Amniotic epithelial cell (primary cell): ENCODE measurements at regions not wholly inside any gene's neighbourhood (a gene's known extent, or its start where the extent isn't known, plus 50 kb on each side); places are given as distances from the start of the nearest gene placed in this dataset.
"Not testable (repeated sequence)": the region's sequence is repeated elsewhere in the genome, so short reads cannot be mapped to it uniquely, and the experiment has no call there.

Source experiments
- DNase-seq: peaks from one replicate; pipeline ENCODE4 v3.0.0-alpha.2; 2010; ENCODE audit warnings: low read depth

DNA sequence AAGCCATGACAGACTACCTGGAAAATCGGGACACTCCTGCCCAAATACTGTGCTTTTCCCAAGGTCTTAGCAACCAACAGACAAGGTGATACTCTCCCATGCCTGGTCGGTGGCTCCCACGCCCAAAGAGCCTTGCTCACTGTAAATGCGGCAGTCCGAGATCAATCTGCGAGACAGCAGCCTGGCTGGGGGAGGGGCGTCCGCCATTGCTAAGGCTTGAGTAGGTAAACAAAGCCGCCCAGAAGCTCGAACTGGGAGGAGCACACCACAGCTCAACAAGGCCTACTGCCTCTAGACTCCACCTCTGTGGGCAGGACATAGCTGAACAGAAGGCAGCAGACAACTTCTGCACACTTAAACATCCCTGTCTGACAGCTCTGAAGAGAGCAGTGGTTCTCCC lies 272.1 kb upstream of the CCNG1 start:
- DNase-seq = no peak

DNA sequence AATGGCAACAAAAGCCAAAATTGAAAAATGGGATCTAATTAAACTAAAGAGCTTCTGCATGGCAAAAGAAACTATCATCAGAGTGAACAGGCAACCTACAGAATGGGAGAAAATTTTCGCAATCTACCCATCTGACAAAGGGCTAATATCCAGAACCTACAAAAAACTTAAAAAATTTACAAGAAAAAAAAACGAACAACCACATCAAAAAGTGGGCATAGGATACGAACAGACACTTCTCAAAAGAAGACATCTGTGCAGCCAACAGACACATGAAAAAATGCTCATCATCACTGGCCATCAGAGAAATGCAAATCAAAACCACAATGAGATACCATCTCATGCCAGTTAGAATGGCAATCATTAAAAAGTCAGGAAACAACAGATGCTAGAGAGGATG lies 267.2 kb upstream of the CCNG1 start:
- not testable (repeated sequence) for DNase-seq

DNA sequence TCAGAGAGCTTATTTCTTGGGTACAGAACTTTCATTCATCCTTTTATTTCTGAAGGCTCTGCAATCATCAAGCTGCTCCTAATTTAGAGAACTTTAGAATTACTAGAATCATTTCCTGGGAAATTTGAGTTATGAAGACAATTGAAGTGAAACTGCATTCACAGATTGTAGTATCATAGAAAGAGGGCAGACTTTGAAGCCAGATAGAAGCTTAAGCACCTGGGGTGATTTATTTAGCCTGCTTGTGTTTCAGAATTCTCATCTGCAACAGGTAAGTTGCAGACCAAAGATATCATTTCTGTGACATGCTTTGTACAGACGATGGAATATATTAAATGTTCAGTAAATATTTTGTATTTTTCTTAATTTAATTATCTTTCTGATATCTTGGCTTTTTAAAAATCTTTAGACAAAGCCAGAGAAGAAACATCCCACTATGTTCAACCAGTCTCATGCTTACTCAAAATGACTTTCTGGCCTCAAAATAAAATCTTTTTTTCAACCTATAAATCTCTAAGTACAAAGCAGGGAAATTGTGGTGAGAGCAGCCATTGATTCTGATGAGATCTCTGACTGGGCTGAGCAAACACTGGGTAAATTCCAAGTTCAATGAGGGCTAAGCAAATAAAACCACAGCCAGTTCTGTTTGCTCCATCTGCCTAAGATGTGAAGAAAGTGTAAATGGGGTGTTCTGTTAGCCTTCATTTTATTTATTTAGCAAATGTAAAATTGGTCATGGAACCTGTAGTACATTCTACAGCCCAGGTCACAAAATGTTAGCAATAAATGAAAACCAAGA lies 264.7 kb upstream of the CCNG1 start:
- DNase-seq = no peak

DNA sequence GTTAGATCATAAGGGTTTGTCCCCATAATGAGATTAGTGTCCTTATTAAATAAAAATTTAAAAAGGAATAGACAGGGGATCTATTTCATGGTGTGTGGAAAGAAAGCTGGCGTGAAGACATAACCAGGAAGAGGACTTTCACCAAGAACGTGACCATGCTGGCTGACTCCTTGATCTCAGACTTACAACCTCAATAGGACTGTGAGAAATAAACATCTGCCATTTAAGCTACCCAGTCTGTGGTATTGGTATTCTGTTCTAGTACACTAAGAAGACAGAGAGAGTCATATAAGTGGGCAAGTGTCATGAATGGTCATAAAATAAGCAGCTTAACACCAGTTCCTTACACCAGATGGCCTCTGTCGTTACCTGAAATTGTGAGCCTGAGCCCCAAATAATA lies 259.4 kb upstream of the CCNG1 start:
- DNase-seq = no peak

DNA sequence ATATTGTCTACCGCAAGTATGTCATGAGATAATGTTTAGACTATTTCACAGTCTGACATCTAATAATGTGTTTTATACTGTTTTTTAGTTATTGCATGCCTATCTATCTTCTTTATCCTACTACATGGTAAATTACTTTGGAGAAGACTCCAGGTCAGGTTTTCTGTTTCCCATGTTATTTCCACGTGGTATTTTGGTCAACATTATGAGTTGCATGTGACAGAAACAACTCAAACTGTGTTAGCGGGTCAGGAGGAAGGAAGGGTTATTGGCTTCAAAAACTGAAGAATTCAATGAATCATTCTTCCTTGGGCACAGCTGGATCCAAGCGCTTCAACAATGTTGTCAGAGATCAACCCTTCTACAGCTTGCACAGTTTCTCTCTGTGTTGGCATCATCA lies 252.1 kb upstream of the CCNG1 start:
- DNase-seq = no peak

DNA sequence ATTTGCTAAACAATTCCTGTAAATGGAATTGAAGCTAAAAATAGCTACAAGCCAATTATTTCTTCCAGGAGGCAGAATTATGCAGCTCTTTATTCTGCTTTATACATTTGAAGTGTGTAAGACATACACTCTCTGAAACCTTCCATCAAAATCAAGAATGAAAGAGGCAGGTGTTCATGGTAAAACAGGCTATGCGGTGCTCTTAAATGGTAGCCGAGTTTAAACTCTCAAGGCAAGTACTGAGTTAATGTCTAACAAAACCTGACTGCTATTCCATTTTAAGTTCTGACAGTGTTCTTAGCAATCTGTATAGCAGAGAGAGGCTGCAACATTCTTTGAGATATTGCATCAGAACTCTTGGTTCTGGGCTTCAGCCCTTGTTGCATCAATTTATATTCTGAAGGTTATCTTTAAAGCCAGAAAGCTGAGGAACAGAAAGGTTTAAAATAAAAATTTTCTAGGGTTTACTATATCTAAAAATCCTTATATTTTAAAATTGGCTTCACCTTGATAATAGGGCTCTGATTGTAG lies 248.3 kb upstream of the CCNG1 start:
- DNase-seq = no peak

DNA sequence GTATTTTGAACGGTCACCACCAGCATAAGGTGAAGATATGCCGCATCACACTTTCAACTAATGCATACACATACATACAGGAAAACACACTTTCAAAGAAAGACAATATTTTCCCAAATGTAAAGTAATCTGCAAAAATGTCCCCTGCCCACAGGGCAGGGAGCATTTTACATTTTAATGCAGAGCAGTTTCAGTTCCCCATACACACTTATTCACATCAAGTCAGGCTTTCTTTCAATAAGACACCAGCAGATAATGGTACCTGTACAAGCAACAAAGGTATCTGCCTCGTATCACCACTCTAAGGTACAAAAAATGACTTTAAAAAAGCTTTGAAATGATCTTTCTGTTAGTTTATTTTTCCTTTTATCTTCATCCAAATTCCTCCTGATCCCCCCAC lies 247.1 kb upstream of the CCNG1 start:
- DNase-seq = no peak

DNA sequence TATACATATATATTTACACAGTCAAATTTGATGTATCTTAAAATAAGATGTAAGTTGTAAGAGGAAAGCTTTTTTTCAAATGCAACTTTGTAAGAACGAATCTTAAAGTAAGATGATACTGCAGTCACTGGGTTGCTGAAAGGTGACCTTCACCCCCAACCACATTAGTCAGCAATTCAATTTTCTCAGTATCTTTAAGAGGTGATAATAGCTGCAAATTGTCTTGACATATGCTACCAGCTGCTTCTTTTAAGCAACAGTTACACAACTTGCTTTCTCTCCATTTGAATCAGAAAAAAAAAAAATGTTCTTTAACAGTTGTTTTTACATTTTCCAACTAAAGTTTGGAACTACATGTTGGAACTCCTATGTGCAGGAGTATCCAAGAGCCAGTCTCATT lies 246.6 kb upstream of the CCNG1 start:
- no peak for DNase-seq

DNA sequence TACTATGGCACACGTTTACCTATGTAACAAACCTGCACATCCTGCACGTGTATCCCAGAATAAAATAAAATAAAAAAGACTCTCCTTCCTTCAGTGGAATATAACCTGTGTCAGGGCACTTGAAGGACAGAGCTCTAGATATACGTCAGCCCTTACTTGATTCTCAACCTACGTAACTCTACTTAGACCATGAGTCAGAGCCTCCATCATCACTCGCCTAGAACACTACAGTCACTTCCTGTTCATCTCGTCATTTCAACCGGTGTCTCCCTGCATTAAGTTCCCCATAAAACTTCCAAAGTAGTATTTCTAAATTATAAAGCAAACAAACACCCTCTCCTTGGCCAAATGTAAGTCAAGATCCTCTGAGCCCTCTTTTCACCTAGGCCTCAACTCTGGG lies 243.5 kb upstream of the CCNG1 start:
- no peak for DNase-seq

DNA sequence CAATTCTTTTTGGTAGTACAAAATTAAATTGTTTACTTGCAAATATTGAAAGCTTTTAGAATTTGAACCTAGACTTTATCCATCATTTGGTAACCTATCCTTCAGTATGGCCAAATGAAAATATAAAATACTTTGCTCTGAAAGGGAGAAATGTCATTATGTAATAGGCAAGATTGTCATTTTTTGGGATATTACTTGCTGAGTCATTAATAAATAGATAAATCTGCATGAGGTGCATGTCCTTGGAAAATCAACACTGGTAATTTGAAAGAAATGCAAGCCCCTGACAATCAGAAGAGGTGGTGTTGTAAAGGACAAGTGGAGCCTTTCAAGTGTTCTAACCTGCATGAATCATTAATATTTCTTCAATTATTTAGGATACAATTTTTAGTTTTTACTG lies 231.8 kb upstream of the CCNG1 start:
- DNase-seq = no peak

DNA sequence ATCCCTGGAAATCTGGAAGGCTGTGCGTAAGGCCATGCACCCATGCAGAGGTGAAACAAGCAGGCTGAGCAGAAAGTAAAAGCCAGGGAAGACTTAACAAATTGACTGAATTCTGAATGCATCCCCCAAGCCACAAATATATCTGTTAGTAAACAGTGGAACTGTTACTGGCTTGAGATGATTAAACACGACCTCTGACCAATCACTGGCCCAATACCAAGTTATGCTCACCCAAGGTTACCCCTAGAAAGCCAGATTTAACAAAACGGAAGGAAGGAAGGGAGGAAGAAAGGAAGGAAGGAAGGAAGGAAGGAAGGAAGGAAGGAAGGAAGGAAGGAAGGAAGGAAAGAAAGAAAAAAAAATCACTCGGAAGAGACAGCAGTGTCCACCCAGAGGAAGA lies 215.8 kb upstream of the CCNG1 start:
- DNase-seq = no peak

DNA sequence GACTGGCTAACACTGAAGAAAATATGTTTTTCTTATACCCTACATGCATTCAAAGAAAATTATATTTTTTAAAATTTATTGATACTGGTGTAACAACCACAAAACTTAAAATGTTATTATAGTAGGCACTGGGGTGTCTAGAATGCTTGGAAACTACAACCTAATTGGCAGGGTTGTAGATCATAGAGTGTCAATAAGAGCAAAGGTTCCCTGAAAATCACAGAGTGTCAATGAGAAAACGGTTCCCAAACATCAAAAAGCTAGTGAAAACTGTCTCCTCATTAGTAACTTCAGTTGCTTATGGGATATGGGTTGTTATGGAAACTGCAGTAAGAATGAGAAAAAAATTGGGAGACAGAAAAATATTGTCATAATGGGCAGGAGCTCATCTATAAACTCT lies 214.4 kb upstream of the CCNG1 start:
- no peak for DNase-seq

DNA sequence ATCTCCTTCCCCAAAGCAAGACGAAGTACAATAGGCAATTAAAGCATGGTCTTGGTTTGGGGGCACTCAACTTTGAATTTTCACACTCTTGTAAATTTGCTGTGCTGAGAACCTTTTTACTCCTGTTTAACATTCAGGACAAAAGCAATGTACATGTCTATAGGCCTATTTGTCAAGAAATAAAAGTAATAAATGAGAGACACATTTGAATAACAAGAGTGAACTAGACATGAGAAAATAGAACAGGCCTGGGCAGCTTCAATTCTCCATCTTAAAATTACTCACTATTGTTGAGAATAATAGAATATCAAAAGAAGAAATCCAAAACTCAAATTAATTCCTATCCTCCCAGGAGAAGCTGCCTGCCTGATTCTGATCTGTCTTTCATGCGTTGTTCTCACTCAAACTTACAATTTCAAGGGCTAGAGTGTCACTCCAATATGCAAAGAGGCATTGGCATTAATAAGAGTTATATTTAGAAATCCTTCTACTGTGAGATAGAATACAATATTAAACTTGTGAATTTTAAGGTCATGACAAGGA lies 192.9 kb upstream of the CCNG1 start:
- DNase-seq = no peak

DNA sequence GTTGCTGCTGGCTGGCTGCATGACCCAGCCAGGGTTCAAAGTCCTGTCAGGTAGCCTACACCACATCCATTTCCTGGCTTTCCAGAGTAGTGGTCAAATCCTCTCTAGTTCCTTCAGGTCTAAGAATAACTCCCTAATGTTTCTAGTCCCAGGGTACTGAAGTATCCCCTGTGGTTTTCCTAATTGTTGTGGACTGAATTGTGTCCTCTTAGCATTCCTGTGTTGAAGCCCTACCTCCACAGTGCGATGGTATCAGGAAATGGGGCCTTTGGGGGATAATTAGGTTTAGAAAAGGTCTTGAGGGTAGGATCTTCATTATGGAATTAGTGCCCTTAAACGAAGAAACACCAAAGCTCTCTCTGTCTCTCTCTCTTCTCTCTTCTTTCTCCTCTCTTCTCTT lies 191.8 kb upstream of the CCNG1 start:
- no peak for DNase-seq

DNA sequence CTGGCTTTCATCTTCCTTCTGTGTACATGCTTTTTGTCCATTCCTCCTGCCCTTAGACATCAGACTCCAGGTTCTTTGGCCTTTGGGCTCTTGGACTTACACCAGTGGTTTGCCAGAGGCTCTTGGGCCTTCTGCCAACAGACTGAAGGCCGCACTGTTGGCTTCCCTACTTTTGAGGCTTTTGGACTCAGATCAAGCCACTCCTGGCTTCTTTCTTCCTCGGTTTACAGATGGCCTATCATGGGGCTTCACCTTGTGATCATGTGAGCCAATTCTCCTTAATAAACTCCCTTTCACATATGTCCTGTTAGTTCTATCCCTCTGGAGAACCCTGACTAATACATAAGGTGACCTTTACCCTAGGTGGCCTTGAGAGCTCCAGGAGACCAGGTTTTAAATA lies 189.1 kb upstream of the CCNG1 start:
- no peak for DNase-seq

DNA sequence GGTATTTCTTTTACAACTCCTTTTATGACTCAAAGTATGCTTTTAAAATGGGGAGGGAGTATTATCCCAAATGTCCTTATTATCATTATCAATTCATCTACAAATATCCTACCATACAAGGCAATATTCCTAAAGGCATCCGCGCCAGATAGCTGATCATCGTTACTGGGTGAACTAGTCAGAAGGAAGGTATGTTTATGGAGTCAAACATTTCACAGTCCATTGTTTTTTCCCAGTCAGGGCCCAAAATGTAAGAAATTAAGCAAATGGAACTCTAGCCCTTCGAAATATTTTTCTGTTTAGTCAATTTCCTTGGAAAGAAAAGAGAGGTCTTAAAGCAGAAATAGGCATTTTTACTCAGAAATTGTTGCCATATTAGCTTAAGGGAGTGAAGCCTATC lies 188.5 kb upstream of the CCNG1 start:
- DNase-seq = no peak

DNA sequence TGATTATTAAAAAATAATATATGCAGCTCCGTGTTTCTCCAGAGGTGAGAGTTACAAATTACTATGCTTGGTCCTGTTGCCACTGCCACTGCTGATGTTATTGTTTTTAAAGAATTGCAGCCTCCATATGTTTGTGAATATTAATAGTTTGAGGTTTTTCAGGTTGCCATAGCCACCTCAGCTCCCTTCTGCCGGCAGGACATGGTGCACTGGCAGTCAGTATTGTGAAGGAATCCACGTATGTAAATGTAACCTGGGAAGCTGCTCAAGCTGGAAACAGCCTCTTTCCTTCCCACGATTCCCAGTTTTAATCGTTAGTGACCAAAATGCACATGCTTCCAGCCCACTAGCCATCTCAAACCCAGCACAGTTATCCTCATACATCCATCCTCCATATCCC lies 184.4 kb upstream of the CCNG1 start:
- no peak for DNase-seq

DNA sequence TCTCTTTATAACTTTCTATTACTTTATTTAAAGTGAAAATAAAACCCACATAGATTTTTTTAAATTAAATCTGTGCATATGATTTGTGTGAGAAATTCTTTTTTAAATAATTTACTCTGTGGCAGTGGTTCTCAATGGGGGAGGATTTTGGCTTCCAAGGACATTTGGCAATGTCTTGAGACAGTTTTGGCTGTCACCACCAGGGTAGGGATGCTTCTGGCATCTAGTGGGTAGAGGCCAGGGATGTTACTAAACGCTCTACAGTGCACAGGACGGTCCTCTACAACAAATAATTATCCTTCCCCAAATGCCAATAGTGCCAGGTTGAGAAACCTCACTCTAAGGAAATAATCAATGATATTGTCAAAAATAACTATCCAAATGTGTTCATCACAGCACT lies 177.9 kb upstream of the CCNG1 start:
- DNase-seq = no peak

DNA sequence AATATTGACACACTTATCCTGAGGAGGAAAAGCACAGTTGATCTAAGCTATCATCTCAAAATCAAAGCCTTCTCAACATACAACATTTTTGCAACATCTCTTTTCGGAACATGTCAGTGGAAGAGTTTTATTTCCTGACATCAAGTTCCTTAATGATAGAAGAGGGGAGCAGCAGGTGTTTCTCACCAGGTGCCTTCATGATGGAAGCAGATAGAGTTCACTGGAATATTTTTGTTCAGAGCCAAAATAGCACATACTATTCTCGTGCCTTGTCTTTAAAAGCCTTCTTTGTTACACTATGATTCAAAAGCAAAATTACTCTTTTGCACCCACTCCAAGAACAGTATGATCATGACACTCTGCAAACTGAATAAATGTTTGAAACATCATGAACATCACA lies 176.9 kb upstream of the CCNG1 start:
- no peak for DNase-seq

DNA sequence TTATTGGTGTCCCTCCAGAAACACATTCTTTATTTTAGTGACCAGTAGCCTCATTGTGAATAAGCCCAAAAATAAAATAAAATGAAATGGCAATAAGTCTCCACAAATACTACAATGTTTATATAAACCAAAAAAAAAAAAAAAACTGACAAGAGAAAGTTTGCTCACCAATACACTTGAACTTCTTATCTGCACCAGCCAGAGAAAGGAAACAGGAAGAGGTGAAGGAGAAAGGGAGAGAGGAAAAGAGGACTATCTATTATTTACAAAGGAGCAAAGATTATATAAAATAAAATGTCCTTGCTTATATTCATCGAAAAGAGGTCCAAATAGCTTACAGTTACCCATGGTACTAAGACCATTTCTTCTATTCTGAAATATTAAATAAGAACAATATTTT lies 176.4 kb upstream of the CCNG1 start:
- DNase-seq = no peak

DNA sequence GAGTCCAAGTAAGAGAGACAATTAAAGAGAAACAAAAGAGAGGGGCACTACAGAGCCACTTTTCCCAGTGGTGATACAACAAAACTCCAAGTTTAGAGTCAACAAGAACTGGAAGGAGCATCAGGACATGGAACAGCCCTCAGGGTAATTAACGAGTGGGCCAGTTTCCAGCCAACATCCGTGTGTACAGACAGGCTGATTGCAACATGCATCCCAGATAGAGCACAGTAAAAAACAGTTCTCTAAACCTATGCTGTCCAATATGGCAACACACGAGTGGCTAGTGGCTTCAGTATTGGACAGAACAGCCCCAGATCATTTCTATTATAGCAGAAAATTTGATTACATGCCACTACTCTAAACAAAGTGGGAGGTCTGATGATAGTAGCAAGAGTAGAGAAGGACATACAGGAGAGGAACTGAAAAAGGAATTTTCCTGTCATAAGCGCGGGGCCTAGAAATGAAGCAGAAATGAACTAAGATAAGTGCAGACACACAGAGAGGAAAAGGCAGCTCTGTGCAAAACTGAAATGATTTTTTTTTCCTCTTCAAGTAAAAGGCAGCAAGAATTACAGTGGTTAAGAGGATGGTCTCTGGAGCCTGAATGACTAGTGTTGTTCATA lies 175.6 kb upstream of the CCNG1 start:
- no peak for DNase-seq

DNA sequence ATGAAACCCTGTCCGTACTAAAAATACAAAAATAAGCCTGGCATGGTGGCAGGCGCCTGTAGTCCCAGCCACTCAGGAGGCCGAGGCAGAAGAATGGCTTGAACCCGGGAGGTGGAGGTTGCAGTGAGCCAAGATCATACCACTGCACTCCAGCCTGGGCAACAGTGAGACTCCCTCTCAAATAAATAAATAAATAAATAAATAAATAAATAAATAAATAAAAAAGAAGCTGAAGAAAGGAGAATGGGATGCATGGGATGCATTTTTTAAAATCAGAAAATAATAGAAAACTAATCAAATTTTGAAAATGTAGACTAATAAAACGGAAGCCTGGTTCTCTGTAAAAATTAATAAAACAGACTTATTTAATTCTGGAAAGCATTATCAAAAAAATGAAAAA lies 171.1 kb upstream of the CCNG1 start:
- DNase-seq = not testable (repeated sequence)

DNA sequence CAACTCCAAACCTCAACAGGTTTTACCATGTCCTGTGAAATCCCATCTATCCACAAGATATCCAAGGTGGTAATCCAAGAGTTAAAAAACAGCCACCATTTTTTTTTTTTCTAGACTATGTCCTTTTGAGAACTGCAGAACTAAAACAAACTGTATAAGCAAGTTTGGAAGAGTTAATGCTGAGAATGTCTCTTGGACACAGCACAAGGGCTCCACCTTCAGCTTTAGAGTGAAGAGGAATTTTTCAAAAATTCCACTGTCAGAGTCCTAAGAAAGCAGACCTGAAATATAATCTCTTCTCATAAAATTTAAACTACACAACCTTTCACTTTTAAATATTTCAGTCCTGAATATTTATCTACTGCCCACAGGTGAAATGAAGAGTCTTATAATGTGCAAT lies 167.8 kb upstream of the CCNG1 start:
- no peak for DNase-seq

DNA sequence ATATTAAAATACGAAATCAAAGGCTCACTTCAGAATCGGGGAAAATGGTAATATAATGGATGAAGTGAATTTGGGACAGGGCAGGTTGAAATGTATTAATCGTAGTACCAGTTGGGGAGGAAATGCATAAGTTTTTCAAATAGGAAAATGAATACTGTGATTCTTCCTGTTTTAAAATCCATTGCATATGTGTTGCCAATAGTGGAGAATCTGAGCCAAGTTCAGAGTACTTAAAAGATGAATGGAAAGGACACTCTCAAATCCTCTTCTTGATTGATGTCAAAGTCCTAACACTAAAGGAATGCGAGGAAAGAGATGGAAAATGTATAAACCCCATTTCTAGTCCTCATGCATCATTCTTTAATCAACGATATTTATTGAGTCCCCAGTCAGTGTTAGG lies 160.9 kb upstream of the CCNG1 start:
- DNase-seq = no peak
